OCI-LY7 (cell line): ENCODE measurements at regions not wholly inside any gene's neighbourhood (a gene's known extent, or its start where the extent isn't known, plus 50 kb on each side); places are given as distances from the start of the nearest gene placed in this dataset.

Experiments
- CTCF ChIP-seq: fragments of 200-600 bp; sonication (generic); conservative IDR thresholded peaks from 2 replicates; pipeline ENCODE4 v1.5.1; 2014; ENCODE audit warnings: mild to moderate bottlenecking, antibody characterized with exemption, low read length, moderate library complexity, mixed read lengths
- EZH2phosphoT487 ChIP-seq: fragments of 200-600 bp; sonication (generic); IDR thresholded peaks from 2 replicates; pipeline ENCODE4 v1.6.1; 2018; ENCODE audit warnings: low read depth, borderline replicate concordance, mild to moderate bottlenecking, mixed run types, antibody characterized with exemption, low read length, moderate library complexity, mixed read lengths

- TF ChIP-seq CTCF (no peak), EZH2phosphoT487 (no peak)
These were observed 75.5 kb upstream of the MSTN start for GRCh38 chr2:190138032-190138431.
